Endodermal cell (in vitro differentiated cells): ENCODE measurements at regions not wholly inside any gene's neighbourhood (a gene's known extent, or its start where the extent isn't known, plus 50 kb on each side); places are given as distances from the start of the nearest gene placed in this dataset.

Experiments
- DNase-seq: peaks from one replicate; pipeline ENCODE4 v3.0.0-alpha.2; 2017
- H3K27ac ChIP-seq: 2 replicates; pipeline ENCODE4 v1.5.1; 2013; ENCODE audit warnings: mild to moderate bottlenecking, low read depth, low read length, moderate library complexity
- H3K27me3 ChIP-seq: 2 replicates; pipeline ENCODE4 v1.6.1; 2013; ENCODE audit warnings: mild to moderate bottlenecking, low read length, moderate library complexity; ENCODE audit not compliant: insufficient read depth, control insufficient read depth, poor library complexity, severe bottlenecking
- H3K36me3 ChIP-seq: 2 replicates; pipeline ENCODE4 v1.7.0; 2013; ENCODE audit warnings: mild to moderate bottlenecking, low read length, moderate library complexity; ENCODE audit not compliant: control insufficient read depth, insufficient read depth
- H3K4me1 ChIP-seq: one replicate; pipeline ENCODE4 v1.7.0; 2013; ENCODE audit warnings: low read length; ENCODE audit not compliant: control insufficient read depth, insufficient read depth
- H3K4me3 ChIP-seq: 2 replicates; pipeline ENCODE4 v1.5.1; 2013; ENCODE audit warnings: mild to moderate bottlenecking, low read length, moderate library complexity
- H3K9ac ChIP-seq: 2 replicates; pipeline ENCODE4 v1.6.1; 2013; ENCODE audit warnings: mild to moderate bottlenecking, low read length, moderate library complexity; ENCODE audit not compliant: poor library complexity, severe bottlenecking; ENCODE audit errors: extremely low read depth
- H3K9me3 ChIP-seq: 2 replicates; pipeline ENCODE4 v1.6.1; 2013; ENCODE audit warnings: mild to moderate bottlenecking, low read length, moderate library complexity; ENCODE audit not compliant: control insufficient read depth
- H3K27ac Mint-ChIP-seq: 2 replicates; pipeline ENCODE4 v1.8.0; 2020; ENCODE audit warnings: mixed read lengths
- H3K27me3 Mint-ChIP-seq: 2 replicates; pipeline ENCODE4 v1.8.0; 2021; ENCODE audit warnings: mild to moderate bottlenecking, mixed read lengths; ENCODE audit not compliant: insufficient read depth
- H3K36me3 Mint-ChIP-seq: 2 replicates; pipeline ENCODE4 v1.8.0; 2020; ENCODE audit warnings: low read depth, mixed read lengths
- H3K4me1 Mint-ChIP-seq: 2 replicates; pipeline ENCODE4 v1.8.0; 2020; ENCODE audit warnings: mixed read lengths
- H3K4me3 Mint-ChIP-seq: 2 replicates; pipeline ENCODE4 v1.8.0; 2020; ENCODE audit warnings: mild to moderate bottlenecking, moderate library complexity, mixed read lengths
- H3K9me3 Mint-ChIP-seq: 2 replicates; pipeline ENCODE4 v1.8.0; 2020; ENCODE audit warnings: mild to moderate bottlenecking, mixed read lengths
- CTCF ChIP-seq: fragments of 200-600 bp; sonication (generic); conservative IDR thresholded peaks from 2 replicates; pipeline ENCODE4 v1.5.0; 2021; ENCODE audit warnings: antibody characterized with exemption, mild to moderate bottlenecking
- WGBS, 2 experiments: methylation state at CpG; one replicate each; pipeline versions ENCODE4 v1.1.5 to v1.1.7; 2013; ENCODE audit warnings: missing lambda C conversion rate in 2 of 2, mixed read lengths in 1 of 2; ENCODE audit not compliant: insufficient coverage in 1 of 2, insufficient read length in 1 of 2; 5-methylcytosine and 5-hydroxymethylcytosine counted together

GRCh38 chr16:82265809-82266208 lies 95.8 kb upstream of the MPHOSPH6 start:
- Mint-ChIP-seq H3K4me1 (peaks cover 17% of the 10 kb centered on the region), H3K9me3 (peaks cover 2% of the 10 kb centered on the region), H3K4me3 (no peak overlapping the region), H3K27ac (no peak overlapping the region), H3K36me3 (no peaks in the 10 kb centered on the region), H3K27me3 (peaks cover 48% of the 10 kb centered on the region)
- Histone ChIP-seq H3K4me1 (peaks cover 5% of the 10 kb centered on the region), H3K27ac (no peak overlapping the region), H3K27me3 (peaks cover 29% of the 10 kb centered on the region), H3K9ac (no peak overlapping the region), H3K4me3 (no peak overlapping the region), H3K36me3 (no peaks in the 10 kb centered on the region), H3K9me3 (peaks cover 2% of the 10 kb centered on the region)
- TF ChIP-seq CTCF: no peak
- DNase-seq: no peak
- 93 to 100% methylated on average over 2 of the region's 2 CpGs for WGBS, 2 experiments

GRCh38 chr16:82264756-82265155 lies 94.7 kb upstream of the MPHOSPH6 start:
- Mint-ChIP-seq H3K27ac (no peak overlapping the region), H3K4me3 (no peak overlapping the region), H3K36me3 (no peaks in the 10 kb centered on the region), H3K9me3 (no peaks in the 10 kb centered on the region), H3K27me3 (peaks cover 54% of the 10 kb centered on the region), H3K4me1 (peaks cover 17% of the 10 kb centered on the region)
- no peak for DNase-seq
- Histone ChIP-seq H3K9me3 (no peaks in the 10 kb centered on the region), H3K4me1 (peaks cover 5% of the 10 kb centered on the region), H3K36me3 (no peaks in the 10 kb centered on the region), H3K9ac (no peak overlapping the region), H3K27me3 (peaks cover 29% of the 10 kb centered on the region), H3K4me3 (no peak overlapping the region), H3K27ac (no peak overlapping the region)
- no peak for TF ChIP-seq CTCF
- 78 to 100% methylated on average over 1 to 7 of the region's 7 CpGs for WGBS, 2 experiments

- Histone ChIP-seq H3K27me3 (peaks cover 29% of the 10 kb centered on the region), H3K4me3 (no peak overlapping the region), H3K4me1 (peaks cover 5% of the 10 kb centered on the region), H3K9me3 (no peaks in the 10 kb centered on the region), H3K9ac (no peak overlapping the region), H3K27ac (no peak overlapping the region), H3K36me3 (no peaks in the 10 kb centered on the region)
- WGBS, 2 experiments: 63% methylated on average over 7 to 9 of the region's 10 CpGs
- no peak overlapping the region for H3K4me3 Mint-ChIP-seq
- H3K4me1 Mint-ChIP-seq: peaks cover 17% of the 10 kb centered on the region
- TF ChIP-seq CTCF: peak; percentile 98
- no peaks in the 10 kb centered on the region for H3K36me3 Mint-ChIP-seq
- H3K27ac Mint-ChIP-seq: no peak overlapping the region
- H3K9me3 Mint-ChIP-seq: no peaks in the 10 kb centered on the region
- peaks cover 60% of the 10 kb centered on the region for H3K27me3 Mint-ChIP-seq
- DNase-seq: peak; percentile 80
These were observed 93.6 kb upstream of the MPHOSPH6 start for GRCh38 chr16:82263521-82264143.
